LHCN-M2 (cell line): ENCODE measurements at regions not wholly inside any gene's neighbourhood (a gene's known extent, or its start where the extent isn't known, plus 50 kb on each side); places are given as distances from the start of the nearest gene placed in this dataset.
A peak's percentile ranks its signal among the peaks of the same experiment; 100 is the strongest.
"Not testable (repeated sequence)": the region's sequence is repeated elsewhere in the genome, so short reads cannot be mapped to it uniquely, and the experiment has no call there.

Experiments
- DNase-seq: peaks from one replicate; pipeline ENCODE4 v3.0.0-alpha.2; 2012; ENCODE audit warnings: low read depth

- DNase-seq: peak; percentile 65
These were observed 487.2 kb upstream of the ST8SIA4 start for GRCh38 chr5:101390151-101390908.

GRCh38 chr5:101385276-101385675, 482.2 kb upstream of the ST8SIA4 start:
- DNase-seq: no peak

GRCh38 chr5:101370181-101370580, 467.1 kb upstream of the ST8SIA4 start:
- DNase-seq: peak; percentile 7

GRCh38 chr5:101364469-101364868, 461.4 kb upstream of the ST8SIA4 start:
- peak; percentile 17 for DNase-seq

- DNase-seq: no peak
These were observed 459.0 kb upstream of the ST8SIA4 start for GRCh38 chr5:101362067-101362466.

GRCh38 chr5:101346906-101347305, 443.8 kb upstream of the ST8SIA4 start:
- no peak for DNase-seq

- no peak for DNase-seq
These were observed 443.4 kb upstream of the ST8SIA4 start for GRCh38 chr5:101346447-101346846.

- no peak for DNase-seq
These were observed 435.1 kb upstream of the ST8SIA4 start for GRCh38 chr5:101338226-101338625.

GRCh38 chr5:101327816-101328215, 424.7 kb upstream of the ST8SIA4 start:
- no peak for DNase-seq

GRCh38 chr5:101326766-101327165, 423.7 kb upstream of the ST8SIA4 start:
- no peak for DNase-seq

- DNase-seq: not testable (repeated sequence)
These were observed 413.3 kb upstream of the ST8SIA4 start for GRCh38 chr5:101316401-101316800.

- peak; percentile 75 for DNase-seq
These were observed 403.5 kb upstream of the ST8SIA4 start for GRCh38 chr5:101306391-101307137.

GRCh38 chr5:101296477-101296876, 393.4 kb upstream of the ST8SIA4 start:
- no peak for DNase-seq

GRCh38 chr5:101292199-101292598, 389.1 kb upstream of the ST8SIA4 start:
- DNase-seq: no peak

- DNase-seq: not testable (repeated sequence)
These were observed 387.7 kb upstream of the ST8SIA4 start for GRCh38 chr5:101290761-101291160.

- no peak for DNase-seq
These were observed 385.6 kb upstream of the ST8SIA4 start for GRCh38 chr5:101288633-101289032.

GRCh38 chr5:101284736-101285375, 381.8 kb upstream of the ST8SIA4 start:
- no peak for DNase-seq

GRCh38 chr5:101283938-101284337, 380.9 kb upstream of the ST8SIA4 start:
- not testable (repeated sequence) for DNase-seq

- no peak for DNase-seq
These were observed 375.8 kb upstream of the ST8SIA4 start for GRCh38 chr5:101278917-101279316.

GRCh38 chr5:101278011-101278687, 375.1 kb upstream of the ST8SIA4 start:
- peak; percentile 2 for DNase-seq

GRCh38 chr5:101271945-101272344, 368.9 kb upstream of the ST8SIA4 start:
- DNase-seq: no peak

GRCh38 chr5:101271416-101271815, 368.3 kb upstream of the ST8SIA4 start:
- no peak for DNase-seq
